K562 (cell line): ENCODE measurements at regions not wholly inside any gene's neighbourhood (a gene's known extent, or its start where the extent isn't known, plus 50 kb on each side); places are given as distances from the start of the nearest gene placed in this dataset.

Experiments
- ATAC-seq: fragments of 200-7000 bp; cut with Tn5 transposase; 3 replicates; pipeline ENCODE4 v1.9.1; 2020; ENCODE audit warnings: moderate library complexity
- BruUV-seq: library from RNA; stranded (reverse); fragments of 400-500 nt; replicated peaks from 2 replicates; lab custom pipeline; 2021; lab: Mats Ljungman, UMichigan
- CTCF ChIA-PET: fragments of 300-600 bp; formaldehyde crosslinking; extraction: SDS; loops from one replicate; lab custom pipeline; 2021; ENCODE audit warnings: low intra/inter-chr PET ratio; lab: Yijun Ruan, JAX
- POLR2A ChIA-PET: fragments of 300-600, 350-650 bp; sonication (Branson Sonifier 250); formaldehyde crosslinking; extraction: SDS; loops from one replicate; lab custom pipeline; 2021; ENCODE audit warnings: antibody characterized with exemption, inconsistent platforms; lab: Yijun Ruan, JAX
- DNase-seq, 4 experiments: peaks; one replicate each; pipeline versions ENCODE4 v3.0.0 to v3.0.0-alpha.2; 2011 to 2018; ENCODE audit warnings: low spot score in 3 of 4, mixed read lengths in 3 of 4; ENCODE audit errors: extremely low read depth in 1 of 4
- FAIRE-seq: peaks from 2 replicates; lab custom pipeline; 2011; peaks lifted over from hg19 to GRCh38; lab: Jason Lieb, UNC
- H2AFZ ChIP-seq: 2 replicates; pipeline ENCODE4 v1.6.0; 2011; ENCODE audit warnings: low read depth, low read length, control low read depth, inconsistent platforms
- H3K27ac ChIP-seq: fragments of 200-600 bp; 3 replicates; pipeline ENCODE4 v1.8.0; 2011; ENCODE audit warnings: low read depth, mild to moderate bottlenecking, control low read depth, inconsistent platforms, low read length, moderate library complexity, mixed read lengths; ENCODE audit errors: extremely low read depth
- H3K27me3 ChIP-seq, 2 experiments: fragments of 300-600 bp in 1 of 2; 2 replicates in 1 of 2; 3 replicates in 1 of 2; pipeline versions ENCODE4 v1.6.0 to v1.8.0; 2011; ENCODE audit warnings: inconsistent platforms in 2 of 2, low read length in 2 of 2, mild to moderate bottlenecking in 1 of 2, mixed read lengths in 1 of 2, moderate library complexity in 1 of 2; ENCODE audit not compliant: control insufficient read depth in 2 of 2, insufficient read depth in 2 of 2
- H3K36me3 ChIP-seq: fragments of 300-600 bp; 3 replicates; pipeline ENCODE4 v1.8.0; 2011; ENCODE audit warnings: mild to moderate bottlenecking, low read length, inconsistent platforms; ENCODE audit not compliant: control insufficient read depth, insufficient read depth
- H3K4me1 ChIP-seq, 2 experiments: fragments of 200-600 bp in 1 of 2; replicated peaks in 1 of 2; 2 replicates in 1 of 2; 3 replicates in 1 of 2; pipeline versions ENCODE4 v1.5.1 to v1.8.0; 2011; ENCODE audit warnings: inconsistent platforms in 2 of 2, low read length in 2 of 2, mild to moderate bottlenecking in 1 of 2, mixed read lengths in 1 of 2, moderate library complexity in 1 of 2; ENCODE audit not compliant: control insufficient read depth in 2 of 2, insufficient read depth in 2 of 2
- H3K4me2 ChIP-seq: 2 replicates; pipeline ENCODE4 v1.6.1; 2011; ENCODE audit warnings: low read length, control low read depth, inconsistent platforms, mixed read lengths; ENCODE audit not compliant: insufficient read depth
- H3K4me3 ChIP-seq: fragments of 200-600 bp; sonication (generic), shearing (Covaris generic); 2 replicates; pipeline ENCODE4 v1.5.1; 2016; ENCODE audit warnings: control low read depth, inconsistent platforms
- H3K79me2 ChIP-seq: fragments of 200-600 bp; 3 replicates; pipeline ENCODE4 v1.8.0; 2011; ENCODE audit warnings: low read length, inconsistent platforms; ENCODE audit not compliant: control insufficient read depth, insufficient read depth
- H3K9ac ChIP-seq, 2 experiments: 2 replicates each; pipeline versions ENCODE4 v1.6.0 to v1.6.1; 2011; ENCODE audit warnings: low read depth in 2 of 2, low read length in 2 of 2, control low read depth in 1 of 2, inconsistent platforms in 1 of 2, mild to moderate bottlenecking in 1 of 2, mixed read lengths in 1 of 2; ENCODE audit not compliant: insufficient read depth in 1 of 2
- H3K9me1 ChIP-seq: one replicate; pipeline ENCODE4 v1.6.0; 2011; ENCODE audit warnings: inconsistent platforms, mild to moderate bottlenecking, low read length, moderate library complexity; ENCODE audit not compliant: control insufficient read depth, insufficient read depth
- H3K9me3 ChIP-seq: replicated peaks from 2 replicates; pipeline ENCODE4 v1.5.1; 2011; ENCODE audit warnings: low read depth, low read length, inconsistent platforms; ENCODE audit not compliant: control insufficient read depth, insufficient read depth
- H4K20me1 ChIP-seq: replicated peaks from 2 replicates; pipeline ENCODE4 v1.6.1; 2011; ENCODE audit warnings: low read length, inconsistent platforms, mixed read lengths; ENCODE audit not compliant: control insufficient read depth, insufficient read depth
- CTBP1 ChIP-seq: fragments of 450-650 bp; IDR thresholded peaks from 2 replicates; pipeline ENCODE4 v1.6.1; 2016; ENCODE audit warnings: borderline replicate concordance
- ESRRB ChIP-seq: fragments of 250-450 bp; sonication (Bioruptor Pico); IDR thresholded peaks from 2 replicates; pipeline ENCODE4 v1.5.0; 2020; ENCODE audit warnings: mild to moderate bottlenecking, moderate library complexity, borderline replicate concordance
- HDAC3 ChIP-seq: fragments of 450-650 bp; IDR thresholded peaks from 2 replicates; pipeline ENCODE4 v1.6.1; 2018; ENCODE audit warnings: borderline replicate concordance, mild to moderate bottlenecking, moderate library complexity; ENCODE audit not compliant: partially characterized antibody
- HLTF ChIP-seq: fragments of 450-650 bp; IDR thresholded peaks from 2 replicates; pipeline ENCODE4 v1.6.1; 2016
- PHF21A ChIP-seq: fragments of 450-650 bp; IDR thresholded peaks from 2 replicates; pipeline ENCODE4 v1.6.1; 2017; ENCODE audit warnings: low read depth, borderline replicate concordance
- PPARD ChIP-seq: fragments of 250-450 bp; sonication (Bioruptor Pico); IDR thresholded peaks from 2 replicates; pipeline ENCODE4 v1.8.0; 2022; ENCODE audit warnings: inconsistent platforms, mild to moderate bottlenecking, moderate library complexity
- ZBTB7A ChIP-seq: IDR thresholded peaks from 2 replicates; pipeline ENCODE4 v1.6.1; 2011; ENCODE audit warnings: low read depth, mild to moderate bottlenecking, low read length, moderate library complexity, borderline replicate concordance; ENCODE audit not compliant: control insufficient read depth
- ZBTB9 ChIP-seq: fragments of 450-650 bp; formaldehyde crosslinking; IDR thresholded peaks from 2 replicates; pipeline ENCODE4 v1.4.0; 2020; ENCODE audit warnings: mild to moderate bottlenecking, moderate library complexity
- WGBS: fragments of 100-300 bp; shearing (Covaris generic); methylation state at CpG from one replicate; pipeline ENCODE4 v1.1.6; 2016; ENCODE audit warnings: low coverage, mixed read lengths; ENCODE audit not compliant: insufficient coverage; ENCODE audit errors: missing lambda C conversion rate; 5-methylcytosine and 5-hydroxymethylcytosine counted together
- in situ Hi-C: fragments of 300-500 bp; cut with MboI; formaldehyde crosslinking; loops from 4 replicates; pipeline ENCODE4 v1.15.0; 2018; ENCODE audit warnings: inconsistent platforms, mixed read lengths
- intact Hi-C: fragments of 100-400 bp; cut with micrococcal nuclease; formaldehyde crosslinking; loops from 2 replicates; pipeline ENCODE4 v1.14.2; 2022
- TF ChIP-seq, protein P1 (sequence below): sonication (generic); formaldehyde crosslinking; IDR thresholded peaks from 2 replicates; pipeline ENCODE4 v1.8.0; 2022; ENCODE audit warnings: mild to moderate bottlenecking, missing genetic modification reagents

GRCh38 chr5:125422342-125422741, 675.9 kb upstream of the ZNF608 start:
- Histone ChIP-seq H3K27ac (no peak overlapping the region), H3K9me3 (no peaks in the 10 kb centered on the region)
- DNase-seq = no peak
- TF ChIP-seq HDAC3 (no peak), PHF21A (no peak), ZBTB9 (no peak), PPARD (no peak), CTBP1 (no peak), ESRRB (CRISPR knock-in tag) (no peak), HLTF (no peak), ZBTB7A (no peak)
- TF ChIP-seq, protein P1, sequence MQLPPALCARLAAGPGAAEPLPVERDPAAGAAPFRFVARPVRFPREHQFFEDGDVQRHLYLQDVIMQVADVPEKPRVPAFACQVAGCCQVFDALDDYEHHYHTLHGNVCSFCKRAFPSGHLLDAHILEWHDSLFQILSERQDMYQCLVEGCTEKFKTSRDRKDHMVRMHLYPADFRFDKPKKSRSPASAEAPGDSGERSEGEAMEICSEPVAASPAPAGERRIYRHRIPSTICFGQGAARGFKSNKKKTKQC (CRISPR knock-in tag) = no peak
- TF ChIP-seq, all 486 proteins: peak for 0
- H2AFZ ChIP-seq = no peak overlapping the region
- no peak for ATAC-seq
- no peaks in the 10 kb centered on the region for H3K9me1 ChIP-seq
- no peaks in the 10 kb centered on the region for H3K36me3 ChIP-seq
- no peaks in the 10 kb centered on the region for H4K20me1 ChIP-seq
- intact Hi-C loops = no loop called here
- in situ Hi-C loops = no loop called here
- POLR2A ChIA-PET = no interaction called here
- H3K4me1 ChIP-seq = no peaks in the 10 kb centered on the region
- no peak overlapping the region for H3K9ac ChIP-seq
- no peak overlapping the region for H3K4me3 ChIP-seq
- FAIRE-seq = no peak
- no peaks in the 10 kb centered on the region for H3K79me2 ChIP-seq
- no peaks in the 10 kb centered on the region for H3K27me3 ChIP-seq
- CTCF ChIA-PET = no interaction called here
- 0% methylated on average over 5 of the region's 5 CpGs for WGBS
- BruUV-seq = no TSS peak
- no peak overlapping the region for H3K4me2 ChIP-seq
